SK-N-SH (cell line): ENCODE measurements at regions not wholly inside any gene's neighbourhood (a gene's known extent, or its start where the extent isn't known, plus 50 kb on each side); places are given as distances from the start of the nearest gene placed in this dataset.

Source experiments
- CTCF ChIA-PET: fragments of 300-600, 350-600 bp; formaldehyde crosslinking; extraction: SDS; loops from one replicate; lab custom pipeline; 2021; lab: Yijun Ruan, JAX
- POLR2A ChIA-PET: fragments of 350-600 bp; sonication (Branson Sonifier 250); formaldehyde crosslinking; extraction: SDS; loops from one replicate; lab custom pipeline; 2020; ENCODE audit warnings: antibody characterized with exemption, inconsistent platforms; lab: Yijun Ruan, JAX
- DNase-seq: peaks from one replicate; pipeline ENCODE4 v3.0.0; 2012
- H2AFZ ChIP-seq: fragments of 200-600 bp; sonication (generic); 2 replicates; pipeline ENCODE4 v1.8.1; 2016; ENCODE audit warnings: antibody characterized with exemption, mild to moderate bottlenecking, low read depth
- H3F3A ChIP-seq: fragments of 200-600 bp; sonication (generic); replicated peaks from 2 replicates; pipeline ENCODE3; 2016; ENCODE audit warnings: antibody characterized with exemption, mild to moderate bottlenecking; ENCODE audit not compliant: insufficient read depth
- H3K27ac ChIP-seq, 2 experiments: fragments of 200-500 bp in 1 of 2; fragments of 200-600 bp in 1 of 2; sonication (Bioruptor generic) in 1 of 2; sonication (generic), shearing (Covaris generic) in 1 of 2; 2 replicates each; pipeline versions ENCODE4 v1.5.1 to v1.6.1; 2014 to 2016; ENCODE audit warnings: low read depth in 2 of 2, inconsistent platforms in 1 of 2, low read length in 1 of 2, mild to moderate bottlenecking in 1 of 2, mixed read lengths in 1 of 2
- H3K27me3 ChIP-seq: fragments of 200-600 bp; sonication (generic), shearing (Covaris generic); 2 replicates; pipeline ENCODE4 v1.6.1; 2016; ENCODE audit warnings: mixed run types; ENCODE audit not compliant: insufficient read depth
- H3K36me3 ChIP-seq, 2 experiments: fragments of 200-500 bp in 1 of 2; fragments of 200-600 bp in 1 of 2; sonication (Bioruptor generic) in 1 of 2; sonication (generic) in 1 of 2; replicated peaks in 1 of 2; 2 replicates each; pipeline versions ENCODE3 to v1.5.1; 2014 to 2016; ENCODE audit warnings: low read length in 1 of 2, mild to moderate bottlenecking in 1 of 2; ENCODE audit not compliant: insufficient read depth in 2 of 2, control insufficient read depth in 1 of 2
- H3K4me1 ChIP-seq, 2 experiments: fragments of 200-500 bp in 1 of 2; fragments of 200-600 bp in 1 of 2; sonication (Bioruptor generic) in 1 of 2; sonication (generic), shearing (Covaris generic) in 1 of 2; 2 replicates each; pipeline versions ENCODE4 v1.5.1 to v1.6.1; 2014 to 2016; ENCODE audit warnings: low read depth in 1 of 2, low read length in 1 of 2, mixed run types in 1 of 2; ENCODE audit not compliant: insufficient read depth in 2 of 2, control insufficient read depth in 1 of 2
- H3K4me2 ChIP-seq: fragments of 200-600 bp; sonication (generic), shearing (Covaris generic); 2 replicates; pipeline ENCODE4 v1.6.1; 2017; ENCODE audit warnings: mixed run types
- H3K4me3 ChIP-seq, 2 experiments: fragments of 200-500 bp in 1 of 2; fragments of 200-600 bp in 1 of 2; sonication (Bioruptor generic) in 1 of 2; sonication (generic), shearing (Covaris generic) in 1 of 2; 2 replicates each; pipeline versions ENCODE4 v1.5.1 to v1.8.1; 2014 to 2016; ENCODE audit warnings: low read depth in 2 of 2, inconsistent platforms in 1 of 2, low read length in 1 of 2, mild to moderate bottlenecking in 1 of 2, mixed read lengths in 1 of 2, moderate library complexity in 1 of 2
- H3K79me2 ChIP-seq: fragments of 200-600 bp; sonication (generic); 2 replicates; pipeline ENCODE4 v1.8.1; 2017; ENCODE audit warnings: mild to moderate bottlenecking; ENCODE audit not compliant: insufficient read depth
- H3K9ac ChIP-seq: fragments of 200-600 bp; sonication (generic); 2 replicates; pipeline ENCODE4 v1.6.1; 2017; ENCODE audit warnings: mixed run types
- H3K9me2 ChIP-seq: fragments of 200-600 bp; sonication (generic); 2 replicates; pipeline ENCODE4 v1.6.1; 2017; ENCODE audit warnings: mixed run types
- H3K9me3 ChIP-seq: fragments of 200-600 bp; sonication (generic); 2 replicates; pipeline ENCODE4 v1.6.1; 2017; ENCODE audit warnings: mixed run types, mild to moderate bottlenecking, moderate library complexity
- H4K20me1 ChIP-seq: fragments of 200-600 bp; sonication (generic); 2 replicates; pipeline ENCODE4 v1.6.1; 2017; ENCODE audit warnings: mild to moderate bottlenecking, mixed run types; ENCODE audit not compliant: insufficient read depth
- CHD2 ChIP-seq: fragments of 150-350 bp; IDR thresholded peaks from 2 replicates; pipeline ENCODE4 v1.6.1; 2018; ENCODE audit warnings: low read length; ENCODE audit not compliant: partially characterized antibody
- CTCF ChIP-seq: fragments of 200-600 bp; sonication (generic); IDR thresholded peaks from 2 replicates; pipeline ENCODE4 v1.6.1; 2017; ENCODE audit warnings: antibody characterized with exemption, mild to moderate bottlenecking, moderate library complexity
- ELF1 ChIP-seq: IDR thresholded peaks from 2 replicates; pipeline ENCODE4 v1.4.0; 2012
- EP300 ChIP-seq, 2 experiments: IDR thresholded peaks; 2 replicates each; pipeline versions ENCODE4 v1.4.0 to v1.6.1; 2012; ENCODE audit warnings: borderline replicate concordance in 1 of 2, low read depth in 1 of 2, low read length in 1 of 2
- EZH2phosphoT487 ChIP-seq: fragments of 200-600 bp; sonication (generic); IDR thresholded peaks from 2 replicates; pipeline ENCODE4 v1.6.1; 2017; ENCODE audit warnings: low read depth, mixed run types, mild to moderate bottlenecking, antibody characterized with exemption, moderate library complexity, borderline replicate concordance
- FOXJ3 ChIP-seq: sonication (generic); formaldehyde crosslinking; IDR thresholded peaks from 2 replicates; pipeline ENCODE4 v1.5.1; 2020; ENCODE audit warnings: mild to moderate bottlenecking, missing genetic modification reagents
- IRF3 ChIP-seq: fragments of 150-350 bp; IDR thresholded peaks from 2 replicates; pipeline ENCODE4 v1.6.1; 2016; ENCODE audit warnings: mild to moderate bottlenecking, low read depth, low read length
- MAX ChIP-seq: IDR thresholded peaks from 2 replicates; pipeline ENCODE4 v1.4.0; 2012; ENCODE audit warnings: low read depth
- MEF2A ChIP-seq: IDR thresholded peaks from 2 replicates; pipeline ENCODE4 v1.4.0; 2012; ENCODE audit warnings: low read depth, borderline replicate concordance
- MXI1 ChIP-seq: IDR thresholded peaks from 2 replicates; pipeline ENCODE4 v1.6.1; 2012; ENCODE audit warnings: mild to moderate bottlenecking, low read depth, low read length, improper control_type of control experiment
- NRF1 ChIP-seq: IDR thresholded peaks from 2 replicates; pipeline ENCODE4 v1.6.1; 2012; ENCODE audit warnings: low read depth, mild to moderate bottlenecking, low read length
- PBX3 ChIP-seq: IDR thresholded peaks from 2 replicates; pipeline ENCODE4; 2012
- POLR2AphosphoS5 ChIP-seq: IDR thresholded peaks from 2 replicates; pipeline ENCODE4 v1.6.1; 2012; ENCODE audit warnings: low read depth, low read length
- RCOR1 ChIP-seq: fragments of 150-350 bp; IDR thresholded peaks from 2 replicates; pipeline ENCODE4 v1.6.1; 2017; ENCODE audit warnings: antibody characterized with exemption, low read length
- RFX5 ChIP-seq: IDR thresholded peaks from 2 replicates; pipeline ENCODE4 v1.6.1; 2012; ENCODE audit warnings: mild to moderate bottlenecking, improper control_type of control experiment, low read length
- RXRA ChIP-seq: IDR thresholded peaks from 2 replicates; pipeline ENCODE4 v1.4.0; 2012; ENCODE audit warnings: low read depth, mild to moderate bottlenecking, borderline replicate concordance
- SIN3A ChIP-seq: IDR thresholded peaks from 2 replicates; pipeline ENCODE4 v1.6.1; 2012; ENCODE audit warnings: low read depth, mild to moderate bottlenecking, low read length, moderate library complexity, borderline replicate concordance
- TAF1 ChIP-seq: IDR thresholded peaks from 2 replicates; pipeline ENCODE4 v1.6.1; 2012; ENCODE audit warnings: low read depth, mild to moderate bottlenecking, low read length, moderate library complexity, borderline replicate concordance
- TCF12 ChIP-seq: IDR thresholded peaks from 2 replicates; pipeline ENCODE4 v1.4.0; 2012
- TEAD4 ChIP-seq: IDR thresholded peaks from 2 replicates; pipeline ENCODE4 v1.4.0; 2012; ENCODE audit warnings: mild to moderate bottlenecking, borderline replicate concordance; ENCODE audit not compliant: insufficient read depth
- YY1 ChIP-seq: IDR thresholded peaks from 2 replicates; pipeline ENCODE4 v1.4.0; 2012; ENCODE audit warnings: low read depth, mild to moderate bottlenecking
- WGBS: methylation state at CpG from one replicate; pipeline ENCODE4 v1.1.6; 2017; ENCODE audit warnings: low lambda C conversion rate; 5-methylcytosine and 5-hydroxymethylcytosine counted together
- TF ChIP-seq, protein P1 (sequence below): IDR thresholded peaks from 2 replicates; pipeline ENCODE4 v1.4.0; 2012; ENCODE audit warnings: low read depth, borderline replicate concordance

DNA sequence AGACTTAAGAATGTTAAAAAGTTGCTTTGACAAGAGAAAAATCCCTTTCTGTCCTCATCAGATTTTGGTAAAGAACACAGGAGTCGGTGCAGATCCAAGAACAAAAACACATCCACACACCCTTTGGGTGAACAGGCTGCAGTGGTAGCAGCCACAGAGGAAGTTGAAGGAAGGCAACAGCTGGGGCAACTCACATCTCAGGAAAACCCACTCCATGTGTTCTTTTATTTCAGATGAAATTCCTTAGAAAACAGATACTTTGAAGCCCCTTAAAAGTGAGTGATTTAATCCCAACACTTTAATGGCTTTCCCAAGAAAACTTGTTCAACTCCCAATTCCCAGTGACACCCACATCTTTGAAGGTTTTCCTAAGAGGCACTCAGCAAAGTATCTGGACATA is 271.3 kb downstream of the ICOS start:
- ChIA-PET POLR2A (no interaction called here), CTCF (no interaction called here)
- Histone ChIP-seq H3K9me3 (no peaks in the 10 kb centered on the region), H3K27ac (no peak overlapping the region), H3K9me2 (no peaks in the 10 kb centered on the region), H4K20me1 (no peaks in the 10 kb centered on the region), H2AFZ (no peak overlapping the region), H3K4me3 (no peak overlapping the region), H3K27me3 (no peaks in the 10 kb centered on the region), H3K79me2 (no peaks in the 10 kb centered on the region), H3F3A (no peaks in the 10 kb centered on the region), H3K4me1 (peaks cover 0 to 4% of the 10 kb centered on the region in 2 experiments; a peak in 1 of 4 replicates), H3K36me3 (no peaks in the 10 kb centered on the region), H3K9ac (no peak overlapping the region), H3K4me2 (no peak overlapping the region)
- TF ChIP-seq RXRA (no peak), NRF1 (no peak), SIN3A (no peak), CTCF (no peak), POLR2AphosphoS5 (no peak), TEAD4 (no peak), FOXJ3 (no peak), YY1 (no peak), MXI1 (no peak), IRF3 (no peak), CHD2 (no peak)
- TF ChIP-seq, protein P1, sequence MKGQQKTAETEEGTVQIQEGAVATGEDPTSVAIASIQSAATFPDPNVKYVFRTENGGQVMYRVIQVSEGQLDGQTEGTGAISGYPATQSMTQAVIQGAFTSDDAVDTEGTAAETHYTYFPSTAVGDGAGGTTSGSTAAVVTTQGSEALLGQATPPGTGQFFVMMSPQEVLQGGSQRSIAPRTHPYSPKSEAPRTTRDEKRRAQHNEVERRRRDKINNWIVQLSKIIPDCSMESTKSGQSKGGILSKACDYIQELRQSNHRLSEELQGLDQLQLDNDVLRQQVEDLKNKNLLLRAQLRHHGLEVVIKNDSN, result no peak
- DNase-seq, result no peak
- WGBS, result 21% methylated on average over 1 of the region's 1 CpG

- no peak overlapping the region for H3K9ac ChIP-seq
- ChIA-PET CTCF (interaction anchor here (2.0 kb wide), 1 partner anchor 36 kb away, joined by 7 read pairs; no protein-coding TSS in a partner anchor), POLR2A (no interaction called here)
- no peak overlapping the region for H3K4me2 ChIP-seq
- H3K4me3 ChIP-seq, result no peak overlapping the region
- H3K27ac ChIP-seq, result no peak overlapping the region
- no peaks in the 10 kb centered on the region for H3K4me1 ChIP-seq
- H3F3A ChIP-seq, result no peaks in the 10 kb centered on the region
- no peak for DNase-seq
- no peaks in the 10 kb centered on the region for H4K20me1 ChIP-seq
- H3K27me3 ChIP-seq, result no peaks in the 10 kb centered on the region
- no peaks in the 10 kb centered on the region for H3K36me3 ChIP-seq
- no peaks in the 10 kb centered on the region for H3K79me2 ChIP-seq
- H2AFZ ChIP-seq, result no peak overlapping the region
- H3K9me3 ChIP-seq, result no peaks in the 10 kb centered on the region; the same call in 1 of the 2 replicates
- H3K9me2 ChIP-seq, result no peaks in the 10 kb centered on the region
- TF ChIP-seq, protein P1, result no peak
- TF ChIP-seq MAX (no peak), RXRA (no peak), RFX5 (no peak), RCOR1 (no peak), FOXJ3 (no peak), IRF3 (no peak), EZH2phosphoT487 (no peak), PBX3 (no peak), MEF2A (no peak), TAF1 (no peak), SIN3A (no peak), EP300 (IDR thresholded peaks at IDR 0.05; ENCODE audit: borderline replicate concordance in 1 of 2, low read depth in 1 of 2, low read length in 1 of 2) (no peak), ELF1 (no peak), TCF12 (no peak)
Observed at GRCh38 chr2:204213588-204213987, 277.0 kb downstream of the ICOS start.
